RWPE2 (cell line): ENCODE measurements at regions not wholly inside any gene's neighbourhood (a gene's known extent, or its start where the extent isn't known, plus 50 kb on each side); places are given as distances from the start of the nearest gene placed in this dataset.

Experiments used
- ATAC-seq: fragments of 200-7000 bp; cut with Tn5 transposase; 3 replicates; pipeline ENCODE4 v1.9.1; 2021; ENCODE audit warnings: low read depth
- DNase-seq: peaks from one replicate; pipeline ENCODE4 v3.0.0-alpha.2; 2020; ENCODE audit warnings: low spot score
- H3K27ac ChIP-seq: fragments of 450-650 bp; 2 replicates; pipeline ENCODE4 v1.5.1; 2017; ENCODE audit warnings: mild to moderate bottlenecking; ENCODE audit not compliant: poor library complexity, severe bottlenecking
- H3K27me3 ChIP-seq: fragments of 250-450 bp; sonication (Bioruptor Pico); 2 replicates; pipeline ENCODE4 v1.5.1; 2021; ENCODE audit warnings: mild to moderate bottlenecking, moderate library complexity; ENCODE audit not compliant: insufficient read depth, poor library complexity, severe bottlenecking
- H3K36me3 ChIP-seq: fragments of 250-450 bp; sonication (Bioruptor Pico); 2 replicates; pipeline ENCODE4 v1.5.1; 2020; ENCODE audit warnings: low read depth, mild to moderate bottlenecking, moderate library complexity
- H3K4me1 ChIP-seq: fragments of 250-450 bp; sonication (Bioruptor Pico); 2 replicates; pipeline ENCODE4 v1.5.1; 2021; ENCODE audit warnings: mild to moderate bottlenecking, moderate library complexity; ENCODE audit not compliant: insufficient read depth, poor library complexity, severe bottlenecking
- H3K4me3 ChIP-seq: fragments of 250-450 bp; sonication (Bioruptor Pico); 2 replicates; pipeline ENCODE4 v1.5.1; 2021; ENCODE audit warnings: mild to moderate bottlenecking, moderate library complexity; ENCODE audit not compliant: severe bottlenecking
- H3K9me3 ChIP-seq: fragments of 250-450 bp; sonication (Bioruptor Pico); 2 replicates; pipeline ENCODE4 v1.5.1; 2021; ENCODE audit warnings: mild to moderate bottlenecking, moderate library complexity; ENCODE audit not compliant: severe bottlenecking
- CTCF ChIP-seq: fragments of 450-650 bp; IDR thresholded peaks from one replicate; pipeline ENCODE4 v1.5.1; 2017; ENCODE audit warnings: mild to moderate bottlenecking, moderate library complexity; ENCODE audit not compliant: poor library complexity, severe bottlenecking

DNA sequence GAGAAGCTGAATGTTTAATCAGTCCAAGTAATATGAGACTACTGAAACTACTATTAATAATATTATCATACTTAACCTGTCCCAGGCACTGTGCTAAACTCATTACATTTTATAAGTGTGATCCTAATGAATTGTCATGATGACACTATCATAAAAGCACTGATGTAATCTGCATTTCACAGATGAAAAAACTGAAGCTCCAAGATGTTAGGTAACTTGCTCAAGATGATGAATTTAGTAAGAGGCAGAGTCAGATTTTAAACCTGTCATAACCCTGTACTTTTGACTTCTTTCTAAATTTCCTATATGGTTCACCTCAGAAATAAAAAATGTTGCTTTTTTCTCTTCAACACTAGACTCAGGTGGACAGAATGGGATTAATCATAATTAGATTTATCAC, 237.6 kb downstream of the ALDH8A1 start:
- Histone ChIP-seq H3K27me3 (no peaks in the 10 kb centered on the region), H3K27ac (no peak overlapping the region), H3K4me3 (no peak overlapping the region), H3K36me3 (no peaks in the 10 kb centered on the region), H3K9me3 (no peaks in the 10 kb centered on the region), H3K4me1 (peaks cover 5% of the 10 kb centered on the region)
- no peak for TF ChIP-seq CTCF
- ATAC-seq (no peak), DNase-seq (no peak)

DNA sequence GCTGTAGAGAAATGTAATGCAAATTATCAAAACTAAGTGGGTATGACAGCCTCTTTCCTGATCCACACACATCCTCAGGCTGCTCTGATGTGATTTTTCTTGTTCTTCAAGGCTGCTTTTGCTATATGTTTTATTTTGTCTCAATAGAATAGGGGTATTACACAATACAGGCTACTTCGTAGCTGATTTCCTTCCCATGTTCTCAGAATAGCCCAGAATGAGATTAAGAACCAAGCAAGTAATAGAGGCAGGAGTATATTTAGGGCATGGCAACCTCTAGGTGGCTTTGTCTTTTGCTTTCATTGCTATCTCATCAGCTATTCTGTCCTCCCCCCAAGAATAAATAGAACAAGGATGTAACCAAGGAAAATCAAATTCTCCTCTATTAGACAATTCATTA, 241.8 kb downstream of the ALDH8A1 start:
- Histone ChIP-seq H3K27ac (no peak overlapping the region), H3K27me3 (no peaks in the 10 kb centered on the region), H3K36me3 (no peaks in the 10 kb centered on the region), H3K9me3 (no peaks in the 10 kb centered on the region), H3K4me3 (no peak overlapping the region), H3K4me1 (no peaks in the 10 kb centered on the region)
- no peak for DNase-seq
- TF ChIP-seq CTCF: no peak
- ATAC-seq: no peak

DNA sequence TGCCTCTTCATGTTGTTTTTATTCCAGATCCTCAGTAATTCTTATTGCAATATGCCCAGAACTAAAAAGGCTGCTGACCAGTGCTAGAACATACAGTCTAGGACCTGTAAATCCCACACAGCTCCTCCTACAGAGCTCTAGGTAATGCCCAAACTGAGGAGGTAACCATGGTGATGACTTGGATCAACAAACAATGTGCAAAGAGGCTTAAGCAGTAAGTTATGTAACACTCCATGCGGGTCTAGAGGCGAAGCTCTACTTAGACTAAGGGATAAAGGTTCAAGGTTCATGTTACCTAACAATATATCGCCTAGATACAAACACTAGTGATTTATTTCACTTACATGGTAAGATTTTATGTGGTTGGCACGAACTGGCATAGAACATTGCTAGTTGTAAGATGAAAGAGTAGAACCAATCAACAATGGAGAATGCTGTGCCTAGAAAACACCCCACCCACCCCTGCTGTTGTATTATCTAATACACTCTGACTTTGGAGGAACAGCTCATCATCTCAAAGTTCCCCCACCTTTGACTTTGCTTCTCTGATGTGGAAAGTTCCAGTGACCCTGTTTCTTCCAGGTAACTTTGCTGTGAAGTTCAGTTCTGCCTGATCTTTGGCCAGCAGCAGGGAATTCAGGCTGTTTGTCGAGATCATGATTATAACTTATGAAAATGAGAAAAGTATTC, 242.4 kb downstream of the ALDH8A1 start:
- DNase-seq (no peak), ATAC-seq (peak; percentile 54; the same call in 1 of the 3 replicates)
- Histone ChIP-seq H3K36me3 (no peaks in the 10 kb centered on the region), H3K4me1 (no peaks in the 10 kb centered on the region), H3K27me3 (no peaks in the 10 kb centered on the region), H3K27ac (no peak overlapping the region), H3K9me3 (no peaks in the 10 kb centered on the region), H3K4me3 (no peak overlapping the region)
- TF ChIP-seq CTCF: no peak

GRCh38 chr6:134706806-134707205, 243.1 kb downstream of the ALDH8A1 start:
- no peak for TF ChIP-seq CTCF
- no peak for DNase-seq
- Histone ChIP-seq H3K9me3 (no peaks in the 10 kb centered on the region), H3K36me3 (no peaks in the 10 kb centered on the region), H3K4me1 (no peaks in the 10 kb centered on the region), H3K4me3 (no peak overlapping the region), H3K27ac (no peak overlapping the region), H3K27me3 (no peaks in the 10 kb centered on the region)
- no peak for ATAC-seq

- TF ChIP-seq CTCF: no peak
- Histone ChIP-seq H3K27me3 (no peaks in the 10 kb centered on the region), H3K36me3 (no peaks in the 10 kb centered on the region), H3K4me1 (no peaks in the 10 kb centered on the region), H3K9me3 (no peaks in the 10 kb centered on the region), H3K27ac (no peak overlapping the region), H3K4me3 (no peak overlapping the region)
- DNase-seq (no peak), ATAC-seq (no peak)
Observed at GRCh38 chr6:134706153-134706552, 243.7 kb downstream of the ALDH8A1 start.
